ENCODE measurements at regions not wholly inside any gene's neighbourhood (a gene's known extent, or its start where the extent isn't known, plus 50 kb on each side); places are given as distances from the start of the nearest gene placed in this dataset.
A peak's percentile ranks its signal among the peaks of the same experiment; 100 is the strongest.

DNA sequence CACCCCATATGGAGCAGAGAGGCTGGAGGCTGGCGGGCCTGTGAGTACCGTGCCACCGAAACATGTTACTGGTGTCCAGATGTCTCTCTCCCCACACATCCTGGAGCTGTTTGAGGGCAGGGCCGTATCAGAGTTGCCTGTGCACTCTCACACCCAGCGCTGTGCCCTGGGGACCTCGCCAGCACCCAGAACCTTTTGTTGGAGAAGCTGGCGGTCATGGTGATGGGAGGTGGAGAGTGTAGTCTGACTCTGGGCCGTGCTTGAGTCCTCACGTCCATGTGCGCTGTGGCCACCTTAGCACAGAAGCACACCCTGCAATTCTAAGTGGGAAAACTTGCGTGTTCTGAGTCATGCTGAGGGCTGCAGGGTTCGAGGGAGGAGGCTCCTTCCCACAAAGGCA lies 259.2 kb downstream of the NDUFA10 start:
- intact Hi-C loops (cut with DNase I; ENCODE audit: low total_unique reads) = no loop called here
- Histone ChIP-seq H3K27me3 (no peaks in the 10 kb centered on the region), H3K36me3 (ENCODE audit: low read depth, missing control alignments) (no peaks in the 10 kb centered on the region), H3K27ac (no peak overlapping the region), H3K9me3 (no peaks in the 10 kb centered on the region), H3K4me1 (no peaks in the 10 kb centered on the region), H3K4me3 (no peak overlapping the region)
- WGBS, 2 donors = 94 to 96% methylated on average over 11 to 12 of the region's 12 CpGs
- DNase-seq = no peak
- TF ChIP-seq POLR2A (IDR thresholded peaks at IDR 0.05) (no peak), CTCF (IDR thresholded peaks at IDR 0.05) (no peak)

- no peaks in the 10 kb centered on the region for H3K9me3 ChIP-seq
- TF ChIP-seq POLR2A (IDR thresholded peaks at IDR 0.05) = no peak
- no peak for TF ChIP-seq CTCF (IDR thresholded peaks at IDR 0.05)
- H3K27ac ChIP-seq = no peak overlapping the region
- DNase-seq = no peak
- H3K27me3 ChIP-seq = no peaks in the 10 kb centered on the region
- no peaks in the 10 kb centered on the region for H3K36me3 ChIP-seq (ENCODE audit: low read depth, missing control alignments)
- intact Hi-C loops (cut with DNase I; ENCODE audit: low total_unique reads) = no loop called here
- 92 to 94% methylated on average over 17 of the region's 17 CpGs for WGBS, 2 donors
- no peaks in the 10 kb centered on the region for H3K4me1 ChIP-seq
- no peak overlapping the region for H3K4me3 ChIP-seq
These were observed 259.9 kb downstream of the NDUFA10 start for GRCh38 chr2:239765076-239765845.

GRCh38 chr2:239763433-239764097 lies 261.6 kb downstream of the NDUFA10 start:
- Histone ChIP-seq H3K27ac (no peak overlapping the region), H3K36me3 (ENCODE audit: low read depth, missing control alignments) (no peaks in the 10 kb centered on the region), H3K27me3 (no peaks in the 10 kb centered on the region), H3K4me1 (no peaks in the 10 kb centered on the region), H3K9me3 (no peaks in the 10 kb centered on the region), H3K4me3 (no peak overlapping the region)
- intact Hi-C loops (cut with DNase I; ENCODE audit: low total_unique reads) = no loop called here
- DNase-seq = peak; percentile 50
- 71 to 78% methylated on average over 13 of the region's 13 CpGs for WGBS, 2 donors
- TF ChIP-seq CTCF (IDR thresholded peaks at IDR 0.05) (no peak), POLR2A (IDR thresholded peaks at IDR 0.05) (no peak)

DNA sequence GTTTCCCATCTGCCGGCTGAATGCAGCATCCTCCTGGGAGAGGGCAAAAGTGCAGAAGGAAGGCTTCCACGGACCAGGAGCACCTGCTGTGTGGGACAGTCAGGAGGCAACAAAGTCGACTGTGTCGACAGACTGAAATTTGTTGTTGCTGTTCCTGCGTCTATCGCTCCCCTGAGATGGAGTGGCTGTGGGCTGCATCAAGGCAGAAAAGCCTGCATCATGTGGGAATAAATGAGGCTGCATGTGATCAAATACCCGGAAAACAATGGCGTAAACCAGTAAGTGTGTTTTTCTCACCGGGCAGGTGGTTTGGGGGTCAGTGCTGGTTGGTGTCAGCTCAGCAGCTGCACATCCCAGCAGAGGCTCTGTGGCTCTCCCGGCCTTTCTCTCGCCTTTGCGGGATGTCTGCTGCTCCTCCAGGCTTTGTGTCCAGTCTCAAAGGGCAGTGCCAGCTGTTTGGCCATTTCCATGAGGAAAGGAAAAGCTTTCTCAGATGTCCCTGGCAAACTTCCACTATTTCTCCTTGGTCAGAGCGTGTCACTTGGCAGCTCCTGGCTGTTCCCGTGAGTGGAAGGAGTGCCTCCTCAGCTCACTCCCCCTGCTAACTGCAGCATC lies 262.4 kb downstream of the NDUFA10 start:
- 62 to 73% methylated on average over 14 of the region's 14 CpGs for WGBS, 2 donors
- H3K27ac ChIP-seq = no peak overlapping the region
- H3K9me3 ChIP-seq = no peaks in the 10 kb centered on the region
- H3K27me3 ChIP-seq = no peaks in the 10 kb centered on the region
- no peaks in the 10 kb centered on the region for H3K36me3 ChIP-seq (ENCODE audit: low read depth, missing control alignments)
- H3K4me3 ChIP-seq = no peak overlapping the region
- no peaks in the 10 kb centered on the region for H3K4me1 ChIP-seq
- TF ChIP-seq CTCF (IDR thresholded peaks at IDR 0.05) (no peak), POLR2A (IDR thresholded peaks at IDR 0.05) (no peak)
- intact Hi-C loops (cut with DNase I; ENCODE audit: low total_unique reads) = no loop called here
- peak; percentile 57 for DNase-seq

Measured in testis (tissue), 2 donors.